ENCODE measurements at regions not wholly inside any gene's neighbourhood (a gene's known extent, or its start where the extent isn't known, plus 50 kb on each side); places are given as distances from the start of the nearest gene placed in this dataset.

- DNase-seq (ENCODE audit: low read depth, low spot score) (no peak), ATAC-seq (no peak)
- TF ChIP-seq SP1 (IDR thresholded peaks at IDR 0.05; ENCODE audit: low read depth): no peak
- TF ChIP-seq POLR2AphosphoS5 (IDR thresholded peaks at IDR 0.05; ENCODE audit: low read depth, low read length): no peak
- no peak for TF ChIP-seq EGR1 (IDR thresholded peaks at IDR 0.05; ENCODE audit: low read depth)
- TF ChIP-seq FOSL1 (IDR thresholded peaks at IDR 0.05; ENCODE audit: low read depth): no peak
- TF ChIP-seq EZH2 (IDR thresholded peaks at IDR 0.05): no peak
- no peak for TF ChIP-seq MAX (IDR thresholded peaks at IDR 0.05)
- no peak for TF ChIP-seq ZFX (IDR thresholded peaks at IDR 0.05)
- Histone ChIP-seq H3K27me3 (ENCODE audit: insufficient read depth, low read length) (no peaks in the 10 kb centered on the region), H2AFZ (ENCODE audit: low read depth, low read length, poor library complexity, severe bottlenecking) (no peak overlapping the region), H3K9ac (ENCODE audit: low read length) (no peak overlapping the region), H3K9me3 (ENCODE audit: control insufficient read depth in 1 of 2, insufficient read depth in 1 of 2, low read depth in 1 of 2, low read length in 2 of 2) (no peaks in the 10 kb centered on the region), H3K4me2 (ENCODE audit: low read length) (no peak overlapping the region), H3K4me1 (ENCODE audit: control insufficient read depth in 1 of 2, insufficient read depth in 2 of 2, low read length in 2 of 2) (no peaks in the 10 kb centered on the region), H4K20me1 (ENCODE audit: insufficient read depth) (no peaks in the 10 kb centered on the region), H3K4me3 (replicated peaks in 1 of 2; ENCODE audit: low read depth in 1 of 2, low read length in 2 of 2) (no peak overlapping the region), H3K79me2 (ENCODE audit: insufficient read depth, low read length) (no peaks in the 10 kb centered on the region), H3K36me3 (ENCODE audit: control insufficient read depth in 1 of 2, insufficient read depth in 2 of 2, low read length in 2 of 2) (no peaks in the 10 kb centered on the region), H3K9me2 (ENCODE audit: insufficient read depth) (no peaks in the 10 kb centered on the region), H3K27ac (ENCODE audit: low read depth, low read length) (no peak overlapping the region)
- no TSS peak for BruUV-seq (replicated peaks)
- intact Hi-C loops (cut with micrococcal nuclease): no loop called here
- ChIA-PET CTCF (interaction anchor here (1.0 kb wide), 1 partner anchor 15 kb away, joined by 4 read pairs; no protein-coding TSS in a partner anchor), RAD21 (ENCODE audit: low non-redundant PET in 1 of 2, low total read pairs in 2 of 2, uncharacterized antibody in 2 of 2, unreplicated experiment in 2 of 2) (no interaction called here), POLR2A (no interaction called here)
Measured at GRCh38 chr2:48001498-48001897, 95.2 kb upstream of the FBXO11 start.

DNA sequence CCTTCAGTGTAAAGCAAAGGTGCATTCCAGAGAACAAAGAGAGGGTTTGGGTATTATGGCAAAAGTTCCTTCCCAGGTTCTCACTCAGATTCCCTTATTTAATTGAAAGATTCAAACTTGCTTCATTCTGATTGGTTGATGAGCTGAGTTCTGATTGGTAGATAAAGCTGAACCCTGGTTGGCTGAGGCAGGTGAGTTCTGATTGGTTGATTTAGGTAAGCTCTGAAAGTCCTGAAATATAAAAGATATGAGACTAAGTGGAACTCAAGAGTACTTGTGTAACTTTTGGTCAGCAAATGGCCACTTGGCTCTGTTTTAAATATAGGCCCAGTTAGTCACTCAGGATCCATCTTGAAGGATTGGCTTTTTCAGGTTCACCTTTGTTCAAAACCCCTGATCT, 99.8 kb upstream of the FBXO11 start:
- RAD21 ChIA-PET (ENCODE audit: low non-redundant PET in 1 of 2, low total read pairs in 2 of 2, uncharacterized antibody in 2 of 2, unreplicated experiment in 2 of 2): no interaction called here
- no peaks in the 10 kb centered on the region for H3K36me3 ChIP-seq (ENCODE audit: control insufficient read depth in 1 of 2, insufficient read depth in 2 of 2, low read length in 2 of 2)
- H3K27me3 ChIP-seq (ENCODE audit: insufficient read depth, low read length): no peaks in the 10 kb centered on the region
- no peaks in the 10 kb centered on the region for H3K4me1 ChIP-seq (ENCODE audit: control insufficient read depth in 1 of 2, insufficient read depth in 2 of 2, low read length in 2 of 2)
- POLR2A ChIA-PET: no interaction called here
- TF ChIP-seq EZH2 (IDR thresholded peaks at IDR 0.05) (no peak), SRF (IDR thresholded peaks at IDR 0.05; ENCODE audit: low read depth) (no peak), MAX (IDR thresholded peaks at IDR 0.05) (no peak), EGR1 (IDR thresholded peaks at IDR 0.05; ENCODE audit: low read depth) (no peak)
- TF ChIP-seq, protein P1, sequence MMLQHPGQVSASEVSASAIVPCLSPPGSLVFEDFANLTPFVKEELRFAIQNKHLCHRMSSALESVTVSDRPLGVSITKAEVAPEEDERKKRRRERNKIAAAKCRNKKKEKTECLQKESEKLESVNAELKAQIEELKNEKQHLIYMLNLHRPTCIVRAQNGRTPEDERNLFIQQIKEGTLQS (IDR thresholded peaks at IDR 0.05): no peak
- no peaks in the 10 kb centered on the region for H3K79me2 ChIP-seq (ENCODE audit: insufficient read depth, low read length)
- intact Hi-C loops (cut with micrococcal nuclease): no loop called here
- ATAC-seq (no peak), DNase-seq (ENCODE audit: low read depth, low spot score) (no peak)
- no peak overlapping the region for H3K4me3 ChIP-seq (replicated peaks in 1 of 2; ENCODE audit: low read depth in 1 of 2, low read length in 2 of 2)
- H3K27ac ChIP-seq (ENCODE audit: low read depth, low read length): no peak overlapping the region
- no peak overlapping the region for H2AFZ ChIP-seq (ENCODE audit: low read depth, low read length, poor library complexity, severe bottlenecking)
- no TSS peak for BruUV-seq (replicated peaks)
- no peaks in the 10 kb centered on the region for H4K20me1 ChIP-seq (ENCODE audit: insufficient read depth)
- H3K9ac ChIP-seq (ENCODE audit: low read length): no peak overlapping the region
- CTCF ChIA-PET: interaction anchor here (0.6 kb wide), 1 partner anchor 11 kb away, joined by 3 read pairs; no protein-coding TSS in a partner anchor
- H3K9me2 ChIP-seq (ENCODE audit: insufficient read depth): no peaks in the 10 kb centered on the region
- no peaks in the 10 kb centered on the region for H3K9me3 ChIP-seq (ENCODE audit: control insufficient read depth in 1 of 2, insufficient read depth in 1 of 2, low read depth in 1 of 2, low read length in 2 of 2)
- H3K4me2 ChIP-seq (ENCODE audit: low read length): no peak overlapping the region
